HCT116 (cell line): ENCODE measurements at regions not wholly inside any gene's neighbourhood (a gene's known extent, or its start where the extent isn't known, plus 50 kb on each side); places are given as distances from the start of the nearest gene placed in this dataset.

Experiments used
- ATAC-seq: fragments of 200-7000 bp; cut with Tn5 transposase; 2 replicates; pipeline ENCODE4 v1.9.1; 2020; ENCODE audit warnings: mild to moderate bottlenecking, moderate library complexity
- BruUV-seq: library from RNA; stranded (reverse); fragments of 400-500 nt; replicated peaks from 2 replicates; lab custom pipeline; 2021; lab: Mats Ljungman, UMichigan
- CTCF ChIA-PET: fragments of 300-600 bp; sonication (Branson Sonifier 250); formaldehyde crosslinking; loops from one replicate; lab custom pipeline; 2021; ENCODE audit warnings: antibody characterized with exemption; lab: Charles Lee
- POLR2A ChIA-PET: fragments of 300-600, 350-600 bp; sonication (Branson Sonifier 250); formaldehyde crosslinking; loops from one replicate; lab custom pipeline; 2021; ENCODE audit warnings: antibody characterized with exemption; lab: Charles Lee
- RAD21 ChIA-PET, 2 experiments: fragments of 300-600 bp; sonication (Branson Sonifier 250); formaldehyde crosslinking; loops; one replicate each; lab custom pipeline; 2023; ENCODE audit warnings: low total read pairs in 2 of 2; ENCODE audit not compliant: uncharacterized antibody in 2 of 2, unreplicated experiment in 2 of 2, low non-redundant PET in 1 of 2; lab: Charles Lee
- DNase-seq: peaks from one replicate; pipeline ENCODE4 v3.0.0-alpha.2; 2010; ENCODE audit warnings: low read depth, low spot score
- H2AFZ ChIP-seq: fragments of 200-600 bp; shearing (Covaris generic), sonication (generic); 2 replicates; pipeline ENCODE4 v1.6.1; 2017; ENCODE audit warnings: low read depth, mixed run types, mixed read lengths, antibody characterized with exemption, low read length; ENCODE audit not compliant: poor library complexity, severe bottlenecking
- H3K27ac ChIP-seq: 2 replicates; pipeline ENCODE4 v1.5.1; 2012; ENCODE audit warnings: low read depth, low read length
- H3K27me3 ChIP-seq: fragments of 200-600 bp; sonication (generic); 2 replicates; pipeline ENCODE4 v1.6.1; 2016; ENCODE audit warnings: mixed run types, low read length, mixed read lengths; ENCODE audit not compliant: insufficient read depth
- H3K36me3 ChIP-seq, 2 experiments: fragments of 200-500 bp in 1 of 2; fragments of 200-600 bp in 1 of 2; sonication (Bioruptor generic) in 1 of 2; sonication (generic) in 1 of 2; 2 replicates each; pipeline versions ENCODE4 v1.5.1 to v1.6.1; 2014 to 2016; ENCODE audit warnings: low read length in 2 of 2, inconsistent platforms in 1 of 2, mixed read lengths in 1 of 2, mixed run types in 1 of 2; ENCODE audit not compliant: insufficient read depth in 2 of 2, control insufficient read depth in 1 of 2
- H3K4me1 ChIP-seq, 2 experiments: fragments of 200-600 bp in 1 of 2; sonication (generic) in 1 of 2; 2 replicates each; pipeline versions ENCODE4 v1.5.1 to v1.6.1; 2012 to 2017; ENCODE audit warnings: low read length in 2 of 2, inconsistent platforms in 1 of 2, mild to moderate bottlenecking in 1 of 2, mixed read lengths in 1 of 2, mixed run types in 1 of 2, moderate library complexity in 1 of 2; ENCODE audit not compliant: insufficient read depth in 2 of 2, control insufficient read depth in 1 of 2
- H3K4me2 ChIP-seq: fragments of 200-600 bp; sonication (generic); 2 replicates; pipeline ENCODE4 v1.6.1; 2017; ENCODE audit warnings: mixed run types, low read length, mixed read lengths
- H3K4me3 ChIP-seq, 2 experiments: fragments of 200-600 bp in 1 of 2; sonication (generic) in 1 of 2; replicated peaks in 1 of 2; 2 replicates each; pipeline ENCODE4 v1.5.1; 2011 to 2016; ENCODE audit warnings: low read length in 2 of 2, control low read depth in 1 of 2, low read depth in 1 of 2, mild to moderate bottlenecking in 1 of 2, mixed read lengths in 1 of 2, mixed run types in 1 of 2
- H3K79me2 ChIP-seq: fragments of 200-600 bp; sonication (generic); 2 replicates; pipeline ENCODE4 v1.6.1; 2017; ENCODE audit warnings: mild to moderate bottlenecking, mixed run types, low read length, moderate library complexity, mixed read lengths; ENCODE audit not compliant: insufficient read depth
- H3K9ac ChIP-seq: fragments of 200-600 bp; sonication (generic); 2 replicates; pipeline ENCODE4 v1.6.1; 2016; ENCODE audit warnings: low read length, mixed read lengths
- H3K9me2 ChIP-seq: fragments of 200-600 bp; sonication (generic), shearing (Covaris generic); 2 replicates; pipeline ENCODE4 v1.6.1; 2017; ENCODE audit warnings: mixed run types, mild to moderate bottlenecking, moderate library complexity; ENCODE audit not compliant: insufficient read depth
- H3K9me3 ChIP-seq, 2 experiments: fragments of 200-500 bp in 1 of 2; fragments of 200-600 bp in 1 of 2; sonication (Bioruptor generic) in 1 of 2; sonication (generic) in 1 of 2; 2 replicates each; pipeline ENCODE4 v1.6.1; 2014 to 2017; ENCODE audit warnings: low read length in 2 of 2, mixed read lengths in 2 of 2, inconsistent platforms in 1 of 2, low read depth in 1 of 2, mild to moderate bottlenecking in 1 of 2, mixed run types in 1 of 2, moderate library complexity in 1 of 2; ENCODE audit not compliant: control insufficient read depth in 1 of 2, insufficient read depth in 1 of 2
- H4K20me1 ChIP-seq: fragments of 200-600 bp; sonication (generic), shearing (Covaris generic); 2 replicates; pipeline ENCODE4 v1.6.1; 2017; ENCODE audit warnings: mixed run types, mild to moderate bottlenecking, moderate library complexity; ENCODE audit not compliant: insufficient read depth
- CBX3 ChIP-seq: IDR thresholded peaks from 2 replicates; pipeline ENCODE4 v1.6.1; 2012; ENCODE audit warnings: low read depth
- EGR1 ChIP-seq: IDR thresholded peaks from 2 replicates; pipeline ENCODE4 v1.6.1; 2012; ENCODE audit warnings: low read depth
- ELF1 ChIP-seq: IDR thresholded peaks from 2 replicates; pipeline ENCODE4 v1.6.1; 2012; ENCODE audit warnings: low read depth, borderline replicate concordance
- EZH2phosphoT487 ChIP-seq: fragments of 200-600 bp; IDR thresholded peaks from 2 replicates; pipeline ENCODE4 v1.6.1; 2018; ENCODE audit warnings: antibody characterized with exemption, borderline replicate concordance
- FOSL1 ChIP-seq: IDR thresholded peaks from 2 replicates; pipeline ENCODE4 v1.6.1; 2012; ENCODE audit warnings: low read depth
- JUND ChIP-seq: IDR thresholded peaks from 2 replicates; pipeline ENCODE4 v1.6.1; 2012
- RAD21 ChIP-seq: IDR thresholded peaks from 2 replicates; pipeline ENCODE4 v1.6.1; 2012; ENCODE audit warnings: low read depth, mild to moderate bottlenecking
- REST ChIP-seq: IDR thresholded peaks from 2 replicates; pipeline ENCODE4 v1.6.1; 2012; ENCODE audit warnings: low read depth
- SIN3A ChIP-seq: IDR thresholded peaks from 2 replicates; pipeline ENCODE4 v1.6.1; 2012; ENCODE audit warnings: low read depth
- SP1 ChIP-seq: IDR thresholded peaks from 2 replicates; pipeline ENCODE4 v1.6.1; 2012; ENCODE audit warnings: low read depth
- SRF ChIP-seq: IDR thresholded peaks from 2 replicates; pipeline ENCODE4 v1.6.1; 2012; ENCODE audit warnings: low read depth
- YY1 ChIP-seq: IDR thresholded peaks from 2 replicates; pipeline ENCODE4 v1.6.1; 2011; ENCODE audit warnings: low read length, low read depth, moderate library complexity, mild to moderate bottlenecking; ENCODE audit not compliant: insufficient replicate concordance; ENCODE audit errors: extremely low read depth
- ZFX ChIP-seq: fragments of 450-650 bp; IDR thresholded peaks from 2 replicates; pipeline ENCODE4 v1.6.1; 2017
- ZNF274 ChIP-seq: fragments of 200-500 bp; sonication (Bioruptor generic); IDR thresholded peaks from 2 replicates; pipeline ENCODE4 v1.6.1; 2014; ENCODE audit warnings: mild to moderate bottlenecking, low read depth, low read length, inconsistent platforms
- intact Hi-C: fragments of 100-400 bp; cut with micrococcal nuclease; formaldehyde crosslinking; loops from 2 replicates; pipeline ENCODE4 v1.10.0; 2022
- TF ChIP-seq, protein P1 (sequence below): IDR thresholded peaks from 2 replicates; pipeline ENCODE4 v1.6.1; 2012

- TF ChIP-seq RAD21 (no peak), FOSL1 (no peak), SP1 (no peak), ELF1 (no peak), SRF (no peak), YY1 (no peak), EZH2phosphoT487 (no peak), REST (no peak), SIN3A (no peak), EGR1 (no peak), CBX3 (no peak), JUND (no peak), ZFX (no peak), ZNF274 (no peak)
- TF ChIP-seq, protein P1, sequence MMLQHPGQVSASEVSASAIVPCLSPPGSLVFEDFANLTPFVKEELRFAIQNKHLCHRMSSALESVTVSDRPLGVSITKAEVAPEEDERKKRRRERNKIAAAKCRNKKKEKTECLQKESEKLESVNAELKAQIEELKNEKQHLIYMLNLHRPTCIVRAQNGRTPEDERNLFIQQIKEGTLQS: no peak
- H3K9me2 ChIP-seq: no peaks in the 10 kb centered on the region
- H4K20me1 ChIP-seq: no peaks in the 10 kb centered on the region
- H3K4me1 ChIP-seq: no peaks in the 10 kb centered on the region
- H3K4me3 ChIP-seq: no peak overlapping the region
- H2AFZ ChIP-seq: no peak overlapping the region
- H3K9ac ChIP-seq: no peak overlapping the region
- DNase-seq (no peak), ATAC-seq (no peak)
- no peaks in the 10 kb centered on the region for H3K79me2 ChIP-seq
- H3K36me3 ChIP-seq: no peaks in the 10 kb centered on the region
- H3K4me2 ChIP-seq: no peak overlapping the region
- no TSS peak for BruUV-seq
- CTCF ChIA-PET: no interaction called here
- no peaks in the 10 kb centered on the region for H3K9me3 ChIP-seq
- intact Hi-C loops: no loop called here
- POLR2A ChIA-PET: no interaction called here
- no peaks in the 10 kb centered on the region for H3K27me3 ChIP-seq
- RAD21 ChIA-PET: no interaction called here
- H3K27ac ChIP-seq: no peak overlapping the region
These were observed 666.2 kb downstream of the ADGRL2 start for GRCh38 chr1:82466891-82467290.
